GM12873 (cell line): ENCODE measurements at regions not wholly inside any gene's neighbourhood (a gene's known extent, or its start where the extent isn't known, plus 50 kb on each side); places are given as distances from the start of the nearest gene placed in this dataset.

ENCODE experiments used
- CTCF ChIP-seq: IDR thresholded peaks from 2 replicates; pipeline ENCODE4 v1.5.1; 2012; ENCODE audit warnings: low read depth, mild to moderate bottlenecking, moderate library complexity, low read length, control low read depth; ENCODE audit not compliant: insufficient read depth; ENCODE audit errors: missing control alignments

- no peak for TF ChIP-seq CTCF
Observed at GRCh38 chr3:163261618-163262017, 1765.0 kb downstream of the OTOL1 start.

- TF ChIP-seq CTCF = no peak
Observed at GRCh38 chr3:163261056-163261455, 1764.4 kb downstream of the OTOL1 start.

GRCh38 chr3:163218336-163218735, 1721.7 kb downstream of the OTOL1 start:
- TF ChIP-seq CTCF = no peak

GRCh38 chr3:163213838-163214237, 1717.2 kb downstream of the OTOL1 start:
- no peak for TF ChIP-seq CTCF

GRCh38 chr3:163196815-163197374, 1700.3 kb downstream of the OTOL1 start:
- no peak for TF ChIP-seq CTCF

- no peak for TF ChIP-seq CTCF
Observed at GRCh38 chr3:163196245-163196644, 1699.6 kb downstream of the OTOL1 start.

GRCh38 chr3:163185721-163186350, 1689.2 kb downstream of the OTOL1 start:
- no peak for TF ChIP-seq CTCF
